Spinal cord (tissue), 9 donors: ENCODE measurements at regions not wholly inside any gene's neighbourhood (a gene's known extent, or its start where the extent isn't known, plus 50 kb on each side); places are given as distances from the start of the nearest gene placed in this dataset.
A peak's percentile ranks its signal among the peaks of the same experiment; 100 is the strongest.

Source experiments
- DNase-seq, 6 donors: peaks; one replicate each; pipeline versions ENCODE4 v3.0.0 to v3.0.0-alpha.2; 2013 to 2015; ENCODE audit warnings: low spot score in 6 of 6, low read depth in 4 of 6
- H3K27ac ChIP-seq: one replicate; pipeline ENCODE4 v1.5.1; 2013; ENCODE audit warnings: low read depth, low read length, control low read depth
- H3K27me3 ChIP-seq: one replicate; pipeline ENCODE4 v1.6.1; 2013; ENCODE audit warnings: low read length; ENCODE audit not compliant: control insufficient read depth, insufficient read depth
- H3K36me3 ChIP-seq: one replicate; pipeline ENCODE4 v1.6.1; 2013; ENCODE audit warnings: low read length; ENCODE audit not compliant: control insufficient read depth, insufficient read depth
- H3K4me1 ChIP-seq: one replicate; pipeline ENCODE4 v1.6.1; 2013; ENCODE audit warnings: low read length; ENCODE audit not compliant: control insufficient read depth, insufficient read depth
- H3K4me3 ChIP-seq: one replicate; pipeline ENCODE4 v1.5.1; 2013; ENCODE audit warnings: low read depth, low read length, control low read depth
- H3K9me3 ChIP-seq: one replicate; pipeline ENCODE4 v1.6.1; 2013; ENCODE audit warnings: low read length; ENCODE audit not compliant: control insufficient read depth, insufficient read depth
- WGBS: methylation state at CpG from one replicate; pipeline ENCODE4 v1.1.5; 2013; ENCODE audit warnings: missing lambda C conversion rate; ENCODE audit not compliant: insufficient coverage; 5-methylcytosine and 5-hydroxymethylcytosine counted together
- donor health status: healthy.

GRCh38 chr10:55212051-55212450, 411.0 kb upstream of the PCDH15 start:
- H3K9me3 ChIP-seq: no peaks in the 10 kb centered on the region
- no peak overlapping the region for H3K4me3 ChIP-seq
- H3K27ac ChIP-seq: no peak overlapping the region
- H3K27me3 ChIP-seq: no peaks in the 10 kb centered on the region
- no peaks in the 10 kb centered on the region for H3K36me3 ChIP-seq
- H3K4me1 ChIP-seq: no peaks in the 10 kb centered on the region
- no peak for DNase-seq

- no peaks in the 10 kb centered on the region for H3K27me3 ChIP-seq
- no peaks in the 10 kb centered on the region for H3K36me3 ChIP-seq
- H3K4me1 ChIP-seq: no peaks in the 10 kb centered on the region
- no peak for DNase-seq
- H3K27ac ChIP-seq: no peak overlapping the region
- H3K4me3 ChIP-seq: no peak overlapping the region
- no peaks in the 10 kb centered on the region for H3K9me3 ChIP-seq
These were observed 402.8 kb upstream of the PCDH15 start for GRCh38 chr10:55203874-55204273.

GRCh38 chr10:55203319-55203718, 402.3 kb upstream of the PCDH15 start:
- no peaks in the 10 kb centered on the region for H3K36me3 ChIP-seq
- no peaks in the 10 kb centered on the region for H3K9me3 ChIP-seq
- DNase-seq: no peak
- H3K27ac ChIP-seq: no peak overlapping the region
- no peaks in the 10 kb centered on the region for H3K4me1 ChIP-seq
- no peak overlapping the region for H3K4me3 ChIP-seq
- WGBS: no CpG with 5 or more reads among the region's 3 CpGs
- H3K27me3 ChIP-seq: no peaks in the 10 kb centered on the region

- H3K27me3 ChIP-seq: no peaks in the 10 kb centered on the region
- H3K27ac ChIP-seq: no peak overlapping the region
- H3K4me1 ChIP-seq: no peaks in the 10 kb centered on the region
- DNase-seq: no peak
- WGBS: 67% methylated on average over 1 of the region's 2 CpGs
- no peak overlapping the region for H3K4me3 ChIP-seq
- no peaks in the 10 kb centered on the region for H3K36me3 ChIP-seq
- no peaks in the 10 kb centered on the region for H3K9me3 ChIP-seq
These were observed 399.0 kb upstream of the PCDH15 start for GRCh38 chr10:55200020-55200419.

- H3K27ac ChIP-seq: no peak overlapping the region
- 90% methylated on average over 1 of the region's 2 CpGs for WGBS
These were observed 390.3 kb upstream of the PCDH15 start for GRCh38 chr10:55191236-55191860.

DNA sequence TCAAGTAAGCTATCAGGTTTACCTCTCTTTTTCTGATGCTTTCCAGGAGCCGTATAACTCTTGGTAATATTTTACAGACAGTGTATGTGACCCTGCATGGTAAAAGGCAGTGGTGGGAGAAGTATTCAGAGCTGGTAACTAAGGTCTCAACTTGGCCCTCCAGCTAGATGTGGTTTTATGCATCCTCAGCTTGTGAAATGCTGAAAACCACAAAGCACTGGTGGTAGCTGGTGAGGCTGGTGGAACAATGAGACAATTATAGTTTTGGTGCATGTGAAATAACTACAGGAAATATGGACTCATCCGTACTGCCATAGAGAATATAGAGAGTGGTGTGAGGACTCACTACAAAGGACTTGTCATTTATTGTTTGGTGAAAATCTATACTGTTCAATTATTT, 383.0 kb upstream of the PCDH15 start:
- WGBS: 100% methylated on average over 1 of the region's 2 CpGs
- Histone ChIP-seq H3K9me3 (no peaks in the 10 kb centered on the region), H3K27me3 (no peaks in the 10 kb centered on the region), H3K4me1 (no peaks in the 10 kb centered on the region), H3K36me3 (no peaks in the 10 kb centered on the region), H3K4me3 (no peak overlapping the region), H3K27ac (no peak overlapping the region)
- DNase-seq: no peak

More at GRCh38 chr10:55191236-55191860, 390.3 kb upstream of the PCDH15 start:
- no peaks in the 10 kb centered on the region for H3K27me3 ChIP-seq
- H3K4me3 ChIP-seq: no peak overlapping the region
- no peaks in the 10 kb centered on the region for H3K9me3 ChIP-seq
- no peak for DNase-seq
- H3K4me1 ChIP-seq: no peaks in the 10 kb centered on the region
- H3K36me3 ChIP-seq: no peaks in the 10 kb centered on the region

DNA sequence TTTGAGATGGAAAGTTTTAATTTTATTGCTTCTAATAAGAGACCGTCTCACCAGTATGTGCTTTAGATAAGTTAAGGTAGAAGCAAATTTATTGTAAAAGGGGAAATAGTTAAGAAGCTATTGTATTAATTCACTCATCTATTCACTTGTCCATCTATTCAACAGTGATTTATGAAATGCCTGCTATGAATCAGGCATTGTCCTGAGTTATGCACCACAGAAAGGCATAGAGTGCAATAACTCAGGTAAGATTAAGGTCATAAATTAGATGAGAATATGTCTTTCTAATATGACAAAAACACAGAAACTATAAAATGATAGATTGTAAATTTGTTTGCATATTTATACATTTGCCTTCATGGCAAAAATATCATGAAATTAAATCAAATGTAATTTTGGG, 379.3 kb upstream of the PCDH15 start:
- no CpG with 5 or more reads among the region's 1 CpG for WGBS
- H3K9me3 ChIP-seq: no peaks in the 10 kb centered on the region
- DNase-seq: no peak
- no peaks in the 10 kb centered on the region for H3K36me3 ChIP-seq
- H3K4me3 ChIP-seq: no peak overlapping the region
- H3K4me1 ChIP-seq: no peaks in the 10 kb centered on the region
- no peak overlapping the region for H3K27ac ChIP-seq
- H3K27me3 ChIP-seq: no peaks in the 10 kb centered on the region

DNA sequence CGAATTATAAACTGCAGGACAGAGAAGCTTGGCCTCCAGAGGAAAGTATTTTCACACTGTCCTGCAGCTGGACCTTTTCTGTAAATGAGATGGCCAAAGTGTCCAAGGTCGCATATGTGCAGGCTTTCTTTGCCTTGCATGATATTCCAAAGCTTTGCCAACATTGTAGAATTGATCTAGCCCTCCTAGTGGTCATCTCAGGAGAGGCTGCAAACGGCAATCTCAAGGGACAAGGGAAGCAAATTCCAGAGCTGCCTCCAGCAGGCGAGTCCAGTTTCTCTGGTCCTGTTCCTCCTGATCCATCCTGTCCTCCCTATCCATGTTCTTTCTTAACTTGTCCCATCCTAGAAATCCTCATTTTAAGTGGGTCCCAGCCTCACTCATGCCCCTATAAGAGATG, 373.4 kb upstream of the PCDH15 start:
- H3K4me3 ChIP-seq: no peak overlapping the region
- no peaks in the 10 kb centered on the region for H3K4me1 ChIP-seq
- DNase-seq: no peak
- 65% methylated on average over 4 of the region's 4 CpGs for WGBS
- H3K27me3 ChIP-seq: no peaks in the 10 kb centered on the region
- no peaks in the 10 kb centered on the region for H3K36me3 ChIP-seq
- no peaks in the 10 kb centered on the region for H3K9me3 ChIP-seq
- no peak overlapping the region for H3K27ac ChIP-seq

DNA sequence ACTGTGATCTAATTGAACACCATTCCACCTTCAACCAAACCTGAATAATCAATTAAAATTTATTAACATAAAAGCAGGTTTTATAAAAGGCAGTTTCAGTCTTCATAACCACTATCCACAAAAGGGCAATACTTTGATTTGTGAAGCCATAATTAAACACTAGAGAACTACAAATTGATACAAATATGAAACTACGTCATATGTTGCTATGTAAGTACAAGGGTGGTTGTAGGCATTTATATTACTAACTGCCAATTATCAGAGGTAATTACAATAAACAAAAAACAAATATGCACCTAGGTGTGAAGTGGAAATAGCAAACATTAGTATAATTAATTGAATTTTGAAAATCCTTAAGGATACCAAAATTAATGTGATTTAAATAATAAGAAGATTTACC, 368.5 kb upstream of the PCDH15 start:
- WGBS: no CpG with 5 or more reads among the region's 1 CpG

GRCh38 chr10:55168343-55168742, 367.3 kb upstream of the PCDH15 start:
- no CpG with 5 or more reads among the region's 1 CpG for WGBS
- Histone ChIP-seq H3K27ac (no peak overlapping the region), H3K4me1 (no peaks in the 10 kb centered on the region), H3K36me3 (no peaks in the 10 kb centered on the region), H3K27me3 (no peaks in the 10 kb centered on the region), H3K4me3 (no peak overlapping the region), H3K9me3 (no peaks in the 10 kb centered on the region)
- DNase-seq: no peak

More for the DNA sequence above, 368.5 kb upstream of the PCDH15 start:
- Histone ChIP-seq H3K4me3 (no peak overlapping the region), H3K4me1 (no peaks in the 10 kb centered on the region), H3K36me3 (no peaks in the 10 kb centered on the region), H3K27ac (no peak overlapping the region), H3K9me3 (no peaks in the 10 kb centered on the region), H3K27me3 (no peaks in the 10 kb centered on the region)
- DNase-seq: peak in 1 of 6 donors; percentile 24
